Panc1 (cell line): ENCODE measurements at regions not wholly inside any gene's neighbourhood (a gene's known extent, or its start where the extent isn't known, plus 50 kb on each side); places are given as distances from the start of the nearest gene placed in this dataset.

ENCODE experiments used
- ATAC-seq: fragments of 200-7000 bp; cut with Tn5 transposase; 2 replicates; pipeline ENCODE4 v1.9.1; 2020; ENCODE audit warnings: mild to moderate bottlenecking, moderate library complexity
- BruUV-seq: library from RNA; stranded (reverse); fragments of 400-500 nt; replicated peaks from 2 replicates; lab custom pipeline; 2021; lab: Mats Ljungman, UMichigan
- CTCF ChIA-PET: fragments of 300-600 bp; sonication (Branson Sonifier 250); formaldehyde crosslinking; loops from one replicate; lab custom pipeline; 2022; ENCODE audit warnings: antibody characterized with exemption; lab: Charles Lee
- POLR2A ChIA-PET: fragments of 300-600 bp; sonication (Branson Sonifier 250); formaldehyde crosslinking; loops from one replicate; lab custom pipeline; 2022; ENCODE audit warnings: antibody characterized with exemption; lab: Charles Lee
- DNase-seq: peaks from one replicate; pipeline ENCODE4 v3.0.0-alpha.2; 2010; ENCODE audit warnings: low read depth, low spot score
- H3K27ac ChIP-seq: 2 replicates; pipeline ENCODE4 v1.5.1; 2011; ENCODE audit warnings: mild to moderate bottlenecking, low read length, inconsistent platforms
- H3K27me3 ChIP-seq: fragments of 200-500 bp; sonication (Bioruptor generic); 2 replicates; pipeline ENCODE4 v1.6.0; 2014; ENCODE audit warnings: low read length, inconsistent platforms; ENCODE audit not compliant: control insufficient read depth, insufficient read depth
- H3K36me3 ChIP-seq: fragments of 200-500 bp; sonication (Bioruptor generic); 2 replicates; pipeline ENCODE4 v1.5.1; 2014; ENCODE audit warnings: inconsistent platforms, mild to moderate bottlenecking, low read length, moderate library complexity; ENCODE audit not compliant: control insufficient read depth, insufficient read depth
- H3K4me1 ChIP-seq: 2 replicates; pipeline ENCODE4 v1.5.1; 2011; ENCODE audit warnings: inconsistent platforms, mild to moderate bottlenecking, low read length, moderate library complexity; ENCODE audit not compliant: control insufficient read depth, insufficient read depth
- H3K4me3 ChIP-seq, 2 experiments: 2 replicates each; pipeline ENCODE4 v1.5.1; 2011 to 2012; ENCODE audit warnings: low read depth in 2 of 2, low read length in 2 of 2, mild to moderate bottlenecking in 2 of 2, inconsistent platforms in 1 of 2, moderate library complexity in 1 of 2
- H3K9me3 ChIP-seq: fragments of 200-500 bp; sonication (Bioruptor generic); 2 replicates; pipeline ENCODE4 v1.5.1; 2014; ENCODE audit warnings: low read depth, mild to moderate bottlenecking, inconsistent platforms, low read length, moderate library complexity; ENCODE audit not compliant: control insufficient read depth, insufficient read depth
- POLR2AphosphoS5 ChIP-seq: IDR thresholded peaks from 2 replicates; pipeline ENCODE4 v1.6.1; 2012; ENCODE audit warnings: mild to moderate bottlenecking, low read depth, low read length, moderate library complexity
- SIN3A ChIP-seq: IDR thresholded peaks from 2 replicates; pipeline ENCODE4 v1.6.1; 2012; ENCODE audit warnings: low read depth, mild to moderate bottlenecking, low read length, moderate library complexity, borderline replicate concordance; ENCODE audit not compliant: insufficient read depth
- TCF7L2 ChIP-seq: IDR thresholded peaks from 2 replicates; pipeline ENCODE4 v1.6.1; 2011; ENCODE audit warnings: mild to moderate bottlenecking, low read depth, low read length, inconsistent platforms
- in situ Hi-C: cut with HindIII; loops from 2 replicates; pipeline ENCODE4 v1.10.0; 2016; ENCODE audit warnings: low sequenced_read_pairs, low pct_unique_long_range_greater_than_20kb
- intact Hi-C: fragments of 100-400 bp; cut with micrococcal nuclease; formaldehyde crosslinking; loops from one replicate; pipeline ENCODE4 v1.10.0; 2022; ENCODE audit not compliant: unreplicated experiment
- TF ChIP-seq, protein P1 (sequence below): fragments of 450-650 bp; IDR thresholded peaks from 2 replicates; pipeline ENCODE4 v1.5.1; 2017; ENCODE audit warnings: mild to moderate bottlenecking
- TF ChIP-seq, protein P2 (sequence below), 2 experiments: IDR thresholded peaks; 2 replicates each; pipeline ENCODE4 v1.6.1; 2011 to 2012; ENCODE audit warnings: low read depth in 2 of 2, control low read depth in 1 of 2, low read length in 1 of 2, mild to moderate bottlenecking in 1 of 2, moderate library complexity in 1 of 2; ENCODE audit not compliant: insufficient read depth in 1 of 2

DNA sequence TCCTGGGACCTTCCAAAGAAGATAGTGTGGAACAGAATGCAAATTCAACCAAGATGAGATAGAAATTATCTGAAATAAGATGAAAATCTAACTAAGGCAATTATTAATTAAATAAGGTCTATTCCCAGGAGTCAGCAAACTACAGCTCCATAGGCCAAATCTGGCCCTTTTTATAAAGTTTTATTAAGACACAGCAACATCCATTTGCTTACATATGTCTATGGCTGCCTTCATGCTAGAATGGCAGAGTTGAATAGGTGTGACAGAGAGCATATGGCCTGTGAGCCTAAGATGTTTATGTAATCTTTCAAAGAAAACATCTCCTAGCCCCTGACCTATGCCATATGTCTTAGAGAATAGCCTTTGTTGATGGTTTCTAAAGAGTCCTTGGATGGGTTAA, 503.0 kb downstream of the EDEM1 start:
- DNase-seq (no peak), ATAC-seq (no peak)
- no peaks in the 10 kb centered on the region for H3K36me3 ChIP-seq
- no peaks in the 10 kb centered on the region for H3K9me3 ChIP-seq
- intact Hi-C loops (no loop called here), in situ Hi-C loops (no loop called here)
- TF ChIP-seq POLR2AphosphoS5 (no peak), TCF7L2 (no peak)
- CTCF ChIA-PET = no interaction called here
- H3K4me1 ChIP-seq = no peaks in the 10 kb centered on the region
- H3K27me3 ChIP-seq = no peaks in the 10 kb centered on the region
- POLR2A ChIA-PET = no interaction called here
- H3K4me3 ChIP-seq = no peak overlapping the region
- no peak overlapping the region for H3K27ac ChIP-seq
- no TSS peak for BruUV-seq

GRCh38 chr3:5690904-5691532, 503.5 kb downstream of the EDEM1 start:
- H3K36me3 ChIP-seq = no peaks in the 10 kb centered on the region
- no peak overlapping the region for H3K4me3 ChIP-seq
- no peak for DNase-seq
- ChIA-PET CTCF (no interaction called here), POLR2A (no interaction called here)
- no peak for ATAC-seq
- intact Hi-C loops (no loop called here), in situ Hi-C loops (no loop called here)
- H3K27me3 ChIP-seq = no peaks in the 10 kb centered on the region
- TF ChIP-seq, protein P1, sequence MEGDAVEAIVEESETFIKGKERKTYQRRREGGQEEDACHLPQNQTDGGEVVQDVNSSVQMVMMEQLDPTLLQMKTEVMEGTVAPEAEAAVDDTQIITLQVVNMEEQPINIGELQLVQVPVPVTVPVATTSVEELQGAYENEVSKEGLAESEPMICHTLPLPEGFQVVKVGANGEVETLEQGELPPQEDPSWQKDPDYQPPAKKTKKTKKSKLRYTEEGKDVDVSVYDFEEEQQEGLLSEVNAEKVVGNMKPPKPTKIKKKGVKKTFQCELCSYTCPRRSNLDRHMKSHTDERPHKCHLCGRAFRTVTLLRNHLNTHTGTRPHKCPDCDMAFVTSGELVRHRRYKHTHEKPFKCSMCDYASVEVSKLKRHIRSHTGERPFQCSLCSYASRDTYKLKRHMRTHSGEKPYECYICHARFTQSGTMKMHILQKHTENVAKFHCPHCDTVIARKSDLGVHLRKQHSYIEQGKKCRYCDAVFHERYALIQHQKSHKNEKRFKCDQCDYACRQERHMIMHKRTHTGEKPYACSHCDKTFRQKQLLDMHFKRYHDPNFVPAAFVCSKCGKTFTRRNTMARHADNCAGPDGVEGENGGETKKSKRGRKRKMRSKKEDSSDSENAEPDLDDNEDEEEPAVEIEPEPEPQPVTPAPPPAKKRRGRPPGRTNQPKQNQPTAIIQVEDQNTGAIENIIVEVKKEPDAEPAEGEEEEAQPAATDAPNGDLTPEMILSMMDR = no peak
- TF ChIP-seq, protein P2, sequence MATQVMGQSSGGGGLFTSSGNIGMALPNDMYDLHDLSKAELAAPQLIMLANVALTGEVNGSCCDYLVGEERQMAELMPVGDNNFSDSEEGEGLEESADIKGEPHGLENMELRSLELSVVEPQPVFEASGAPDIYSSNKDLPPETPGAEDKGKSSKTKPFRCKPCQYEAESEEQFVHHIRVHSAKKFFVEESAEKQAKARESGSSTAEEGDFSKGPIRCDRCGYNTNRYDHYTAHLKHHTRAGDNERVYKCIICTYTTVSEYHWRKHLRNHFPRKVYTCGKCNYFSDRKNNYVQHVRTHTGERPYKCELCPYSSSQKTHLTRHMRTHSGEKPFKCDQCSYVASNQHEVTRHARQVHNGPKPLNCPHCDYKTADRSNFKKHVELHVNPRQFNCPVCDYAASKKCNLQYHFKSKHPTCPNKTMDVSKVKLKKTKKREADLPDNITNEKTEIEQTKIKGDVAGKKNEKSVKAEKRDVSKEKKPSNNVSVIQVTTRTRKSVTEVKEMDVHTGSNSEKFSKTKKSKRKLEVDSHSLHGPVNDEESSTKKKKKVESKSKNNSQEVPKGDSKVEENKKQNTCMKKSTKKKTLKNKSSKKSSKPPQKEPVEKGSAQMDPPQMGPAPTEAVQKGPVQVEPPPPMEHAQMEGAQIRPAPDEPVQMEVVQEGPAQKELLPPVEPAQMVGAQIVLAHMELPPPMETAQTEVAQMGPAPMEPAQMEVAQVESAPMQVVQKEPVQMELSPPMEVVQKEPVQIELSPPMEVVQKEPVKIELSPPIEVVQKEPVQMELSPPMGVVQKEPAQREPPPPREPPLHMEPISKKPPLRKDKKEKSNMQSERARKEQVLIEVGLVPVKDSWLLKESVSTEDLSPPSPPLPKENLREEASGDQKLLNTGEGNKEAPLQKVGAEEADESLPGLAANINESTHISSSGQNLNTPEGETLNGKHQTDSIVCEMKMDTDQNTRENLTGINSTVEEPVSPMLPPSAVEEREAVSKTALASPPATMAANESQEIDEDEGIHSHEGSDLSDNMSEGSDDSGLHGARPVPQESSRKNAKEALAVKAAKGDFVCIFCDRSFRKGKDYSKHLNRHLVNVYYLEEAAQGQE (IDR thresholded peaks at IDR 0.05; ENCODE audit: insufficient read depth in 1 of 2, low read depth in 2 of 2, low read length in 1 of 2) = no peak
- TF ChIP-seq POLR2AphosphoS5 = no peak
- no peak for TF ChIP-seq SIN3A
- no peak for TF ChIP-seq TCF7L2
- no peak overlapping the region for H3K27ac ChIP-seq
- BruUV-seq = no TSS peak
- H3K4me1 ChIP-seq = no peaks in the 10 kb centered on the region
- no peaks in the 10 kb centered on the region for H3K9me3 ChIP-seq

- in situ Hi-C loops (no loop called here), intact Hi-C loops (no loop called here)
- ATAC-seq (no peak), DNase-seq (no peak)
- ChIA-PET POLR2A (no interaction called here), CTCF (no interaction called here)
- TF ChIP-seq SIN3A (no peak), POLR2AphosphoS5 (no peak)
- TF ChIP-seq, protein P2 (IDR thresholded peaks at IDR 0.05; ENCODE audit: insufficient read depth in 1 of 2, low read depth in 2 of 2, low read length in 1 of 2) = no peak
- TF ChIP-seq, protein P1 = no peak
- Histone ChIP-seq H3K27ac (no peak overlapping the region), H3K4me1 (no peaks in the 10 kb centered on the region), H3K9me3 (no peaks in the 10 kb centered on the region), H3K4me3 (no peak overlapping the region), H3K36me3 (no peaks in the 10 kb centered on the region), H3K27me3 (no peaks in the 10 kb centered on the region)
- no TSS peak for BruUV-seq
Observed at GRCh38 chr3:5692446-5692845, 504.9 kb downstream of the EDEM1 start.
